ENCODE measurements at regions not wholly inside any gene's neighbourhood (a gene's known extent, or its start where the extent isn't known, plus 50 kb on each side); places are given as distances from the start of the nearest gene placed in this dataset.

GRCh38 chr12:111293266-111294009 is 75.5 kb downstream of the PHETA1 start:
- Histone ChIP-seq H3K9ac (ENCODE audit: low read length) (no peak overlapping the region), H3K4me2 (ENCODE audit: low read depth, low read length) (no peak overlapping the region), H3K79me2 (ENCODE audit: low read length) (no peaks in the 10 kb centered on the region), H3K27ac (ENCODE audit: low read length) (no peak overlapping the region), H3F3A (ENCODE audit: insufficient read depth, low read length) (no peaks in the 10 kb centered on the region), H3K4me1 (ENCODE audit: low read length) (no peaks in the 10 kb centered on the region), H3K9me3 (replicated peaks; ENCODE audit: insufficient read depth, low read length) (no peaks in the 10 kb centered on the region), H3K4me3 (ENCODE audit: low read length) (no peak overlapping the region), H3K9me2 (replicated peaks; ENCODE audit: insufficient read depth, low read length) (no peaks in the 10 kb centered on the region), H3K27me3 (replicated peaks; ENCODE audit: insufficient read depth, low read length) (no peaks in the 10 kb centered on the region; the same call in 1 of the 2 replicates), H4K20me1 (ENCODE audit: insufficient read depth, low read length) (no peaks in the 10 kb centered on the region), H3K36me3 (replicated peaks; ENCODE audit: insufficient read depth, low read length) (no peaks in the 10 kb centered on the region), H2AFZ (ENCODE audit: low read length) (no peak overlapping the region)
- no peak for TF ChIP-seq EZH2 (optimal IDR thresholded peaks at IDR 0.05; ENCODE audit: low read depth, low read length)
- TF ChIP-seq CTCF (IDR thresholded peaks at IDR 0.05; ENCODE audit: low read length): no peak
- no peak for TF ChIP-seq EZH2phosphoT487 (IDR thresholded peaks at IDR 0.05; ENCODE audit: low read length)
- DNase-seq: no peak

- TF ChIP-seq EZH2phosphoT487 (IDR thresholded peaks at IDR 0.05; ENCODE audit: low read length) (no peak), CTCF (IDR thresholded peaks at IDR 0.05; ENCODE audit: low read length) (no peak), EZH2 (optimal IDR thresholded peaks at IDR 0.05; ENCODE audit: low read depth, low read length) (no peak)
- H3F3A ChIP-seq (ENCODE audit: insufficient read depth, low read length): no peaks in the 10 kb centered on the region
- H2AFZ ChIP-seq (ENCODE audit: low read length): no peak overlapping the region
Observed at GRCh38 chr12:111291357-111291756, 77.5 kb downstream of the PHETA1 start.

GRCh38 chr12:111288771-111289170 is 80.1 kb downstream of the PHETA1 start:
- Histone ChIP-seq H3F3A (ENCODE audit: insufficient read depth, low read length) (no peaks in the 10 kb centered on the region), H2AFZ (ENCODE audit: low read length) (no peak overlapping the region), H3K36me3 (replicated peaks; ENCODE audit: insufficient read depth, low read length) (no peaks in the 10 kb centered on the region), H3K4me3 (ENCODE audit: low read length) (no peak overlapping the region), H3K9me2 (replicated peaks; ENCODE audit: insufficient read depth, low read length) (no peaks in the 10 kb centered on the region), H4K20me1 (ENCODE audit: insufficient read depth, low read length) (no peaks in the 10 kb centered on the region), H3K9ac (ENCODE audit: low read length) (no peak overlapping the region), H3K27me3 (replicated peaks; ENCODE audit: insufficient read depth, low read length) (no peaks in the 10 kb centered on the region; the same call in 1 of the 2 replicates), H3K27ac (ENCODE audit: low read length) (no peak overlapping the region), H3K4me2 (ENCODE audit: low read depth, low read length) (no peak overlapping the region), H3K9me3 (replicated peaks; ENCODE audit: insufficient read depth, low read length) (no peaks in the 10 kb centered on the region), H3K79me2 (ENCODE audit: low read length) (no peaks in the 10 kb centered on the region), H3K4me1 (ENCODE audit: low read length) (no peaks in the 10 kb centered on the region)
- no peak for DNase-seq
- no peak for TF ChIP-seq CTCF (IDR thresholded peaks at IDR 0.05; ENCODE audit: low read length)
- TF ChIP-seq EZH2phosphoT487 (IDR thresholded peaks at IDR 0.05; ENCODE audit: low read length): no peak
- no peak for TF ChIP-seq EZH2 (optimal IDR thresholded peaks at IDR 0.05; ENCODE audit: low read depth, low read length)

More at GRCh38 chr12:111291357-111291756, 77.5 kb downstream of the PHETA1 start:
- H3K9ac ChIP-seq (ENCODE audit: low read length): no peak overlapping the region
- H3K79me2 ChIP-seq (ENCODE audit: low read length): no peaks in the 10 kb centered on the region
- no peaks in the 10 kb centered on the region for H3K4me1 ChIP-seq (ENCODE audit: low read length)
- no peak for DNase-seq
- H3K27ac ChIP-seq (ENCODE audit: low read length): no peak overlapping the region
- no peaks in the 10 kb centered on the region; the same call in 1 of the 2 replicates for H3K27me3 ChIP-seq (replicated peaks; ENCODE audit: insufficient read depth, low read length)
- H3K9me2 ChIP-seq (replicated peaks; ENCODE audit: insufficient read depth, low read length): no peaks in the 10 kb centered on the region
- no peaks in the 10 kb centered on the region for H4K20me1 ChIP-seq (ENCODE audit: insufficient read depth, low read length)
- H3K36me3 ChIP-seq (replicated peaks; ENCODE audit: insufficient read depth, low read length): no peaks in the 10 kb centered on the region
- H3K4me3 ChIP-seq (ENCODE audit: low read length): no peak overlapping the region
- H3K4me2 ChIP-seq (ENCODE audit: low read depth, low read length): no peak overlapping the region
- no peaks in the 10 kb centered on the region for H3K9me3 ChIP-seq (replicated peaks; ENCODE audit: insufficient read depth, low read length)

All from MM.1S (cell line).